DOHH2 (cell line): ENCODE measurements at regions not wholly inside any gene's neighbourhood (a gene's known extent, or its start where the extent isn't known, plus 50 kb on each side); places are given as distances from the start of the nearest gene placed in this dataset.

Experiments used
- CTCF ChIP-seq: fragments of 200-600 bp; sonication (generic); IDR thresholded peaks from one replicate; pipeline ENCODE4 v1.5.1; 2014; ENCODE audit warnings: antibody characterized with exemption, mild to moderate bottlenecking, low read depth, low read length; ENCODE audit not compliant: poor library complexity, severe bottlenecking
- EZH2phosphoT487 ChIP-seq: fragments of 200-600 bp; sonication (generic); IDR thresholded peaks from 2 replicates; pipeline ENCODE4 v1.6.1; 2017; ENCODE audit warnings: borderline replicate concordance, mild to moderate bottlenecking, antibody characterized with exemption, low read length, moderate library complexity, mixed read lengths

GRCh38 chr19:31083105-31083504, 266.1 kb downstream of the TSHZ3 start:
- no peak for TF ChIP-seq EZH2phosphoT487
- no peak for TF ChIP-seq CTCF
